Nephron (organoid): ENCODE measurements at regions not wholly inside any gene's neighbourhood (a gene's known extent, or its start where the extent isn't known, plus 50 kb on each side); places are given as distances from the start of the nearest gene placed in this dataset.
"Not testable (repeated sequence)": the region's sequence is repeated elsewhere in the genome, so short reads cannot be mapped to it uniquely, and the experiment has no call there.

Experiments
- H3K27ac Mint-ChIP-seq, 3 experiments: 2 replicates each; pipeline ENCODE4 v1.8.0; 2020; ENCODE audit warnings: mixed read lengths in 3 of 3, mild to moderate bottlenecking in 2 of 3, moderate library complexity in 1 of 3
- H3K27me3 Mint-ChIP-seq: 2 replicates; pipeline ENCODE4 v1.8.0; 2021; ENCODE audit warnings: low read depth, mild to moderate bottlenecking, moderate library complexity, mixed read lengths
- H3K36me3 Mint-ChIP-seq: 2 replicates; pipeline ENCODE4 v1.8.0; 2020; ENCODE audit warnings: low read depth, mixed read lengths
- H3K4me1 Mint-ChIP-seq: 2 replicates; pipeline ENCODE4 v1.8.0; 2020; ENCODE audit warnings: mixed read lengths
- H3K4me3 Mint-ChIP-seq, 3 experiments: 2 replicates each; pipeline ENCODE4 v1.8.0; 2020; ENCODE audit warnings: mild to moderate bottlenecking in 3 of 3, mixed read lengths in 3 of 3, moderate library complexity in 2 of 3
- H3K9me3 Mint-ChIP-seq: 2 replicates; pipeline ENCODE4 v1.8.0; 2020; ENCODE audit warnings: mixed read lengths
- TF ChIP-seq, protein P1 (sequence below), 3 experiments: fragments of 200-600 bp; sonication (generic); IDR thresholded peaks; one replicate each; pipeline ENCODE4 v1.5.0; 2021; ENCODE audit warnings: antibody characterized with exemption in 3 of 3; ENCODE audit not compliant: unreplicated experiment in 3 of 3

DNA sequence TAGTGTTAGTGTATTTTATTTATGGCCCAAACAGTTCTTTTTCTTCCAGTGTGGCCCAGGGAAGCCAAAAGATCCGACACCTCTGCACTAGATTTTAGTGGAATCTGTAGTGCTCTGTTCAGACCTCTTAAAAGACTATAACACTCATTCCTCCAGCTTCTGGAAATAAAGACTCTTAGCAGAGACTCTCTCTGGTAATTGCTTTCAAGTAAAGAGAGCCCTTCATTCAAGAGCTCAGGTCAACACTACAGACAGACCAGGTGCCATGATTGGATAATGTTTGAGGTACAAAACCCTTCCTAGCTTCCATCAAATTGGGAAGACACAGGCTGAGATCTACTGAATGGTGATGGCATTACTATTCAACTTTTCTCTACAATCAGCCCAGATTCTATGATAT, 255.8 kb downstream of the PRDM9 start:
- H3K36me3 Mint-ChIP-seq = no peaks in the 10 kb centered on the region
- H3K4me1 Mint-ChIP-seq = no peaks in the 10 kb centered on the region
- H3K27ac Mint-ChIP-seq = no peak overlapping the region
- TF ChIP-seq, protein P1, sequence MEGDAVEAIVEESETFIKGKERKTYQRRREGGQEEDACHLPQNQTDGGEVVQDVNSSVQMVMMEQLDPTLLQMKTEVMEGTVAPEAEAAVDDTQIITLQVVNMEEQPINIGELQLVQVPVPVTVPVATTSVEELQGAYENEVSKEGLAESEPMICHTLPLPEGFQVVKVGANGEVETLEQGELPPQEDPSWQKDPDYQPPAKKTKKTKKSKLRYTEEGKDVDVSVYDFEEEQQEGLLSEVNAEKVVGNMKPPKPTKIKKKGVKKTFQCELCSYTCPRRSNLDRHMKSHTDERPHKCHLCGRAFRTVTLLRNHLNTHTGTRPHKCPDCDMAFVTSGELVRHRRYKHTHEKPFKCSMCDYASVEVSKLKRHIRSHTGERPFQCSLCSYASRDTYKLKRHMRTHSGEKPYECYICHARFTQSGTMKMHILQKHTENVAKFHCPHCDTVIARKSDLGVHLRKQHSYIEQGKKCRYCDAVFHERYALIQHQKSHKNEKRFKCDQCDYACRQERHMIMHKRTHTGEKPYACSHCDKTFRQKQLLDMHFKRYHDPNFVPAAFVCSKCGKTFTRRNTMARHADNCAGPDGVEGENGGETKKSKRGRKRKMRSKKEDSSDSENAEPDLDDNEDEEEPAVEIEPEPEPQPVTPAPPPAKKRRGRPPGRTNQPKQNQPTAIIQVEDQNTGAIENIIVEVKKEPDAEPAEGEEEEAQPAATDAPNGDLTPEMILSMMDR (IDR thresholded peaks at IDR 0.05; ENCODE audit: unreplicated experiment in 3 of 3) = no peak
- no peaks in the 10 kb centered on the region for H3K9me3 Mint-ChIP-seq
- H3K4me3 Mint-ChIP-seq = no peak overlapping the region
- H3K27me3 Mint-ChIP-seq = no peaks in the 10 kb centered on the region

GRCh38 chr5:23776684-23777083, 269.3 kb downstream of the PRDM9 start:
- Mint-ChIP-seq H3K4me3 (no peak overlapping the region), H3K9me3 (no peaks in the 10 kb centered on the region), H3K36me3 (no peaks in the 10 kb centered on the region), H3K27ac (no peak overlapping the region), H3K27me3 (no peaks in the 10 kb centered on the region), H3K4me1 (no peaks in the 10 kb centered on the region)
- TF ChIP-seq, protein P1 (IDR thresholded peaks at IDR 0.05; ENCODE audit: unreplicated experiment in 3 of 3) = no peak

GRCh38 chr5:23800307-23800706, 292.9 kb downstream of the PRDM9 start:
- H3K9me3 Mint-ChIP-seq, H3K27me3 Mint-ChIP-seq, H3K36me3 Mint-ChIP-seq, H3K4me1 Mint-ChIP-seq, H3K4me3 Mint-ChIP-seq, H3K27ac Mint-ChIP-seq: not testable (repeated sequence)

GRCh38 chr5:23820765-23821471, 313.5 kb downstream of the PRDM9 start:
- TF ChIP-seq, protein P1 (IDR thresholded peaks at IDR 0.05; ENCODE audit: unreplicated experiment in 3 of 3) = peak; percentile 43 to 61 (median 59)
- Mint-ChIP-seq H3K27me3 (no peaks in the 10 kb centered on the region), H3K4me3 (no peak overlapping the region), H3K4me1 (peaks cover 6% of the 10 kb centered on the region), H3K9me3 (no peaks in the 10 kb centered on the region), H3K36me3 (no peaks in the 10 kb centered on the region), H3K27ac (no peak overlapping the region)

DNA sequence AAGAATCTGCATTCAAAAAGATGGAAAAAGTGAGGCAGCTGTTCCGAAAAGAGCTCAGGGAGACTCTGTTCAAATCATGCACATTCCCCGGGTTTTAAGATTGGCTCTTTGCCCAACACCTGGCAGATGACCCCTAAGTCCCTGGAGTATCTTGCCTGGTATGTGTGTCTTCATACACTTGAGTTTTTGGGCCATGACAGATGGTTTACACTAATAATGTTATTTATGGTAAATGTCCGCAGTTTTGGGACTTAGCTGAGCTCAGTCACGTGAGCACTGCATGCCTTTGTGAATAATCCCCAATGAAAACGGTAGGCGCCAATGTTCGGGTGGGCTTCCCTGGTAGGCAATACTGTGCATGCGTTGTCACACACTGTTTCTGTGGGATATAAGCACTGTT, 316.1 kb downstream of the PRDM9 start:
- Mint-ChIP-seq H3K4me3 (no peak overlapping the region), H3K27me3 (no peaks in the 10 kb centered on the region), H3K36me3 (no peaks in the 10 kb centered on the region), H3K27ac (no peak overlapping the region), H3K9me3 (no peaks in the 10 kb centered on the region), H3K4me1 (peaks cover 6% of the 10 kb centered on the region)
- TF ChIP-seq, protein P1 (IDR thresholded peaks at IDR 0.05; ENCODE audit: unreplicated experiment in 3 of 3) = no peak

GRCh38 chr5:23825196-23825595, 317.8 kb downstream of the PRDM9 start:
- no peaks in the 10 kb centered on the region for H3K36me3 Mint-ChIP-seq

More at GRCh38 chr5:23825196-23825595, 317.8 kb downstream of the PRDM9 start:
- Mint-ChIP-seq H3K27ac (no peak overlapping the region), H3K4me3 (no peak overlapping the region), H3K9me3 (no peaks in the 10 kb centered on the region), H3K27me3 (no peaks in the 10 kb centered on the region), H3K4me1 (peaks cover 6% of the 10 kb centered on the region)
- TF ChIP-seq, protein P1 (IDR thresholded peaks at IDR 0.05; ENCODE audit: unreplicated experiment in 3 of 3) = no peak
